Left cardiac atrium (tissue), 4 donors: ENCODE measurements at regions not wholly inside any gene's neighbourhood (a gene's known extent, or its start where the extent isn't known, plus 50 kb on each side); places are given as distances from the start of the nearest gene placed in this dataset.
"Not testable (repeated sequence)": the region's sequence is repeated elsewhere in the genome, so short reads cannot be mapped to it uniquely, and the experiment has no call there.

ENCODE experiments used
- ATAC-seq, 2 donors: fragments of 200-7000 bp; cut with Tn5 transposase; one replicate each; pipeline ENCODE4 v1.9.1; 2020; ENCODE audit warnings: mild to moderate bottlenecking in 2 of 2, moderate library complexity in 2 of 2
- DNase-seq: peaks from one replicate; pipeline ENCODE4 v3.0.0-alpha.2; 2020
- intact Hi-C, 2 donors: fragments of 100-400 bp; cut with DNase I; formaldehyde crosslinking; loops; one replicate each; pipeline versions ENCODE4 v1.14.1 to v1.15.1; 2022 to 2023
- donor health status: DM: no; HTN: yes; CAD: no.
- donor health status: DM: no; HTN: yes; CAD: no; lungs with severe emphysema.
- donor health status: DM: yes; HTN: yes; CAD: no.
- donor health status: Dilated cardiomyopathy.

GRCh38 chr4:160044693-160045092, 941.8 kb downstream of the RAPGEF2 start:
- ATAC-seq (no peak), DNase-seq (no peak)

GRCh38 chr4:160082432-160083207, 979.7 kb downstream of the RAPGEF2 start:
- no peak for DNase-seq
- intact Hi-C loops = no loop called here
- no peak for ATAC-seq

More at GRCh38 chr4:160044693-160045092, 941.8 kb downstream of the RAPGEF2 start:
- intact Hi-C loops = no loop called here

GRCh38 chr4:160091631-160092030, 988.8 kb downstream of the RAPGEF2 start:
- DNase-seq = no peak
- intact Hi-C loops = no loop called here
- no peak for ATAC-seq

GRCh38 chr4:160100316-160100715, 997.4 kb downstream of the RAPGEF2 start:
- no peak for DNase-seq

GRCh38 chr4:160110891-160111290, 1008.0 kb downstream of the RAPGEF2 start:
- intact Hi-C loops = no loop called here
- DNase-seq = no peak
- no peak for ATAC-seq

More at GRCh38 chr4:160100316-160100715, 997.4 kb downstream of the RAPGEF2 start:
- no peak for ATAC-seq
- intact Hi-C loops = no loop called here

GRCh38 chr4:160117686-160118085, 1014.8 kb downstream of the RAPGEF2 start:
- DNase-seq = no peak
- intact Hi-C loops = no loop called here
- ATAC-seq = no peak

GRCh38 chr4:160125576-160126287, 1022.9 kb downstream of the RAPGEF2 start:
- ATAC-seq, DNase-seq, intact Hi-C loops: not testable (repeated sequence)

- DNase-seq = no peak
- ATAC-seq = no peak
- intact Hi-C loops = no loop called here
Observed at GRCh38 chr4:160127211-160127610, 1024.3 kb downstream of the RAPGEF2 start.

- no peak for DNase-seq
- intact Hi-C loops = no loop called here
- no peak for ATAC-seq
Observed at GRCh38 chr4:160129439-160129838, 1026.6 kb downstream of the RAPGEF2 start.

- ATAC-seq (no peak), DNase-seq (no peak)
- intact Hi-C loops = no loop called here
Observed at GRCh38 chr4:160136021-160136420, 1033.1 kb downstream of the RAPGEF2 start.

- ATAC-seq (no peak), DNase-seq (no peak)
- intact Hi-C loops = no loop called here
Observed at GRCh38 chr4:160141206-160141605, 1038.3 kb downstream of the RAPGEF2 start.

- intact Hi-C loops = no loop called here
Observed at GRCh38 chr4:160142579-160142978, 1039.7 kb downstream of the RAPGEF2 start.

GRCh38 chr4:160143574-160143973, 1040.7 kb downstream of the RAPGEF2 start:
- no peak for ATAC-seq
- DNase-seq = no peak
- intact Hi-C loops = no loop called here

More at GRCh38 chr4:160142579-160142978, 1039.7 kb downstream of the RAPGEF2 start:
- no peak for ATAC-seq
- DNase-seq = no peak

- ATAC-seq (no peak), DNase-seq (no peak)
- intact Hi-C loops = no loop called here
Observed at GRCh38 chr4:160159457-160159856, 1056.6 kb downstream of the RAPGEF2 start.

GRCh38 chr4:160161026-160161425, 1058.1 kb downstream of the RAPGEF2 start:
- DNase-seq = no peak
- intact Hi-C loops = no loop called here
- ATAC-seq = no peak

GRCh38 chr4:160175064-160175643, 1072.3 kb downstream of the RAPGEF2 start:
- DNase-seq = no peak
- intact Hi-C loops = no loop called here
- ATAC-seq = peak in 1 of 2 donors; percentile 12

GRCh38 chr4:160180211-160180610, 1077.3 kb downstream of the RAPGEF2 start:
- DNase-seq (no peak), ATAC-seq (no peak)
- intact Hi-C loops = no loop called here

- intact Hi-C loops = no loop called here
- DNase-seq = no peak
- ATAC-seq = no peak
Observed at GRCh38 chr4:160182727-160183126, 1079.8 kb downstream of the RAPGEF2 start.

GRCh38 chr4:160184884-160185283, 1082.0 kb downstream of the RAPGEF2 start:
- intact Hi-C loops = no loop called here
- ATAC-seq = no peak
- no peak for DNase-seq

GRCh38 chr4:160193787-160194186, 1090.9 kb downstream of the RAPGEF2 start:
- ATAC-seq = no peak
- intact Hi-C loops = no loop called here

More at GRCh38 chr4:160193787-160194186, 1090.9 kb downstream of the RAPGEF2 start:
- DNase-seq = no peak
